Activated naive CD8-positive, alpha-beta T cell (primary cell): ENCODE measurements at regions not wholly inside any gene's neighbourhood (a gene's known extent, or its start where the extent isn't known, plus 50 kb on each side); places are given as distances from the start of the nearest gene placed in this dataset.
A peak's percentile ranks its signal among the peaks of the same experiment; 100 is the strongest.

Source experiments
- H3K27ac Mint-ChIP-seq: one replicate; pipeline ENCODE4 v1.8.0; 2021; ENCODE audit warnings: mixed read lengths
- H3K27me3 Mint-ChIP-seq: one replicate; pipeline ENCODE4 v1.8.0; 2021; ENCODE audit warnings: mixed read lengths
- H3K36me3 Mint-ChIP-seq: one replicate; pipeline ENCODE4 v1.8.0; 2021; ENCODE audit warnings: mixed read lengths
- H3K4me1 Mint-ChIP-seq: one replicate; pipeline ENCODE4 v1.8.0; 2021; ENCODE audit warnings: low read depth, mixed read lengths
- H3K4me3 Mint-ChIP-seq: one replicate; pipeline ENCODE4 v1.8.0; 2021; ENCODE audit warnings: mild to moderate bottlenecking, mixed read lengths
- H3K9me3 Mint-ChIP-seq: one replicate; pipeline ENCODE4 v1.8.0; 2021; ENCODE audit warnings: low read depth, mixed read lengths

DNA sequence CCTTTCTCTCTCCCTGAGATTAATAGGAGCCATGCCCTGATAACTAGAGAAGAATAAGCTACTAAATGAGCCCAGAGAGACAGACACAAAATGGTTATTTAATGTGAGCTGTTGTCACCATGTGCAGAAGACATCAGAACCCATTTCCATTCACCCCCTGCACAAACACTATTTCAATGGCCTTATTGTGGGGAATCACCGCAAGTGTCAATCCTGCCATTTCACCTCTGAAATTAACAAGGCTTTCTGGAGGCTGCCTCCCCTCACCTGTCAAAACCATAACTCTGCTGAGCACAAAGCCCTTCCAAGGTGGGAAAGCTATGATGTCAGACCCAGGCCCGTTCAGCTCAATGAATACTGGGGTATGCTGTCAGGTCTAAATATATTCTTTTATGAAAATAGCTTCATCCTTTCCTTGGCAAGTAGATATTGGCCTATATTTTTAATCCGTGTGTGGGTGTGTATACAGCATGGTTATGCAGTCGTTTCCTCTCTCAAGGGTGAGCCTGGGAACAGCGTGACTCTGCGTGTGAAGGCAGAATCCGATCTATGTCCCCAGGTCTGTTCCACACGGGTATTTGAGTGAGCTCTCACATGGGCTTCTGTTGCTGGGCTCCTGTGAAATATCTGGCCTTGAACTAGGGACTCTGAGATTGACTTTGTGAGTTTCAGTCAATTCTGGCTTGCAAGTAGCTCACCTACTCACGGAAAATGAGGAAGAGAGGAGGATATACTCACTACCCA, 266.3 kb downstream of the FBXW7 start:
- Mint-ChIP-seq H3K4me1 (peaks cover 4% of the 10 kb centered on the region), H3K36me3 (no peaks in the 10 kb centered on the region), H3K27me3 (no peaks in the 10 kb centered on the region)

DNA sequence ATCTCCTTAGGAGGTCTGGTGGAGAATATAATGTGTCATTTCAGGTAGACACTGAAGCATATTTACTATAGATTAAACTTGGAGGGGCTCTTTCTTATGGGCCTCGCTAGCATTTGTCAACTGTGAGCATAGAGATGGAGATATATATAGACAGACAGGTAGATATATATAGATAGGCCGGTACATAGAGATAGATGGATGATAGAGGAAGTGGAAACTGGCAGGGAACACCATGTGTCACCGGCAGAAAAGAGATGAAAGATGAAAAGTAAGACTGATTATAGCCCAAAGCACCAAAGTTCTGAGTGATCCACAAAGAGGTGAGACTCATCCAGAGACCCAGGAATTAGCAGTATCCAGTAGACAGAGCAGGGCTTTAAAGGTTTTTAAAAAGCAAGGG, 268.1 kb downstream of the FBXW7 start:
- H3K27me3 Mint-ChIP-seq, result no peaks in the 10 kb centered on the region
- H3K4me3 Mint-ChIP-seq, result no peak overlapping the region
- H3K27ac Mint-ChIP-seq, result no peak overlapping the region
- H3K9me3 Mint-ChIP-seq, result no peaks in the 10 kb centered on the region
- H3K36me3 Mint-ChIP-seq, result no peaks in the 10 kb centered on the region
- peaks cover 4% of the 10 kb centered on the region for H3K4me1 Mint-ChIP-seq

More for the DNA sequence above, 266.3 kb downstream of the FBXW7 start:
- no peak overlapping the region for H3K4me3 Mint-ChIP-seq
- H3K27ac Mint-ChIP-seq, result no peak overlapping the region
- H3K9me3 Mint-ChIP-seq, result no peaks in the 10 kb centered on the region

DNA sequence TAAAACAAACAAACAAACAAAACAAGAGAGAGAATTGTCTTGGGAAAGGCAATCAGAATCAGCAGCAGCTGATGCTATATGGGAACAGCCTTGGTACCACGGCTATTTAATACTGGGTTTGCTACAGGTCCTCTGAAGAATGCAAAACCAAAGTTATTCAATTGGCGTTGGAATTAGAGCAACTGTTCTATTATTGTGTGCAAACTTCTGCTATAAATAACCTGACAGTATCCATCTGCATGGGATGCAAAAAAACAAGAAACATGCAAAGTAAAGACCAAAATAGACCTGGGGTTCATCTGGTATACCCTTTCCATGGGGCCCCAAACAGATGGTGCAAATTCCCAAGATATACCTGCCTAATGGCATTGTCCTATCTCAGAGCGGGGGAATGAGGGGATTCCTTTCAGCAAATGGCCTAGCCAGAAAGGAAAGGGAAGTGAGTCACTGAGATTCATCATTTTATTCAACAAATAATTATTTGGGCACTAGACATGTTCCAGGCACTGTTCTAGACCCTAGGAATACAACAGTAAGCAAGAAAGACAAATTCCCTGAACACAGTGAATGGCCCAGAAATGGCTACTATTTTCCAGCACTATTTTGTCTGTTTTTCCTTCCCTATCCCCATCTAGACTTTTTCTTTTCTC, 268.9 kb downstream of the FBXW7 start:
- H3K4me1 Mint-ChIP-seq, result peaks cover 4% of the 10 kb centered on the region
- no peaks in the 10 kb centered on the region for H3K9me3 Mint-ChIP-seq
- no peaks in the 10 kb centered on the region for H3K27me3 Mint-ChIP-seq
- no peak overlapping the region for H3K27ac Mint-ChIP-seq
- H3K4me3 Mint-ChIP-seq, result no peak overlapping the region
- H3K36me3 Mint-ChIP-seq, result no peaks in the 10 kb centered on the region

GRCh38 chr4:152265149-152265621, 270.7 kb downstream of the FBXW7 start:
- no peaks in the 10 kb centered on the region for H3K9me3 Mint-ChIP-seq
- H3K4me3 Mint-ChIP-seq, result no peak overlapping the region
- H3K27me3 Mint-ChIP-seq, result no peaks in the 10 kb centered on the region

GRCh38 chr4:152264106-152264505, 271.8 kb downstream of the FBXW7 start:
- H3K9me3 Mint-ChIP-seq, result no peaks in the 10 kb centered on the region
- H3K4me1 Mint-ChIP-seq, result peaks cover 10% of the 10 kb centered on the region
- H3K36me3 Mint-ChIP-seq, result no peaks in the 10 kb centered on the region
- H3K27me3 Mint-ChIP-seq, result no peaks in the 10 kb centered on the region
- H3K4me3 Mint-ChIP-seq, result no peak overlapping the region
- no peak overlapping the region for H3K27ac Mint-ChIP-seq

More at GRCh38 chr4:152265149-152265621, 270.7 kb downstream of the FBXW7 start:
- Mint-ChIP-seq H3K27ac (no peak overlapping the region), H3K4me1 (peaks cover 4% of the 10 kb centered on the region), H3K36me3 (no peaks in the 10 kb centered on the region)

DNA sequence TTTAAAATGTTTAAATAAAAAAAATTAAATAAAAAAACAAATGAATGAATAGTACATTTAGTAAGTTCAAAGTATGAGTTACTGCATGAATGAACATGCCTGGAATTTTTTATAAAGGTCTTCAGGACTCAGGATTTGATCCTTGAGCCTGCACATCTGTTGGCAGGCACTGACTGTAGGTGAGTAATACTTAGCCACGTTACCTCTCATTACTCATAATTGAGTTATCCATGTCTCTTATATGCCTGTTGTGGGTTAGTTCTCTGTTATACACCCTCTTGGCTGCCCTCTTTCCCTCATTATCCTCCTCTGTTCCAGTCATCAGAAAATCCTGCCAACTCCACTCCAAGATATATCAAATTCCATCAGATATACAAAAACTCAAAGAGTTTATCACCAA, 276.0 kb downstream of the FBXW7 start:
- no peaks in the 10 kb centered on the region for H3K27me3 Mint-ChIP-seq
- peaks cover 11% of the 10 kb centered on the region for H3K4me1 Mint-ChIP-seq
- H3K9me3 Mint-ChIP-seq, result no peaks in the 10 kb centered on the region
- no peaks in the 10 kb centered on the region for H3K36me3 Mint-ChIP-seq
- H3K27ac Mint-ChIP-seq, result no peak overlapping the region
- no peak overlapping the region for H3K4me3 Mint-ChIP-seq

DNA sequence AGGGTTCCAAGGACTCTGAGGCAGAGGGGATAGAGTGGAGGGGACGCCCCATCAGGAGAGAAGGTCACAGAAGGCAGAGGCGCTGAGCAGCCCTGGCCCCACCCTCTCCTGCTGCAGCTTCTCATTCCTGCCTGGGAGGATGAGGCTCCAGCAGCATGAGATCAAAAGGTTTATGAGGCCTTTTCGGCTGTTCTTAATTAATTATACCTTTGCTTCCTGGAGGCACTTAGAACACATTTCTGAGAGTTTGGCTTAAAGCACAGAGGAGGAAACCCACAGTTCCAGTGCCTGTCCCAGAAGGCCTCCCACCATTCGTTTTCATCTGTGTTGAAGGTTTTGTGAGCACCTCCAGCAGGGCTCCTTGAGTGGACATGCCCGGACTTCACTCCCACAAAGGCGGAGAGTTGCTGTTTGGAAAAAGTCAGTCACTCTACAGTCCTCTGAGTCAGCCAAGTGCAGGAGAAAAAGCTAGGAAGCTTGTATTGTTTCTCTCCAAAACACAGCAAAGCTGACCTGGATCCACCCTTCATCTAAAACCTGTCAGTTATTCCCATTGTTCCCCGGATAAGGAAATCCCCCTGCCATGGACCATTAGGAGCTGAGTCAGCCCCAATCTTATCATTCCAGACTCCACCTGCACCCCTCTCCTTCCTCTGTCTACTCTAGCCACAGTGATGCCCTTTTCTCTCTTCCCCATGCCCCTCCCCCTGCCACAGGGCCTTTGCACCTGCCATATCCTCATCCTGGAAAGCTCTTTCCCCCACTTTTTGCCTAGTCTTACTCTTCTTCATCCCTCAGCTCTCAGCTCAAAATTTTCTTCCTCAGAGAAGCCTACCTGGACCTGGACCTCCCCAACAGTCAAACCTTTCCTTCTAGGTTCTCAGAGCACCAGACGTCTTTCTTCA, 276.8 kb downstream of the FBXW7 start:
- Mint-ChIP-seq H3K36me3 (no peaks in the 10 kb centered on the region), H3K4me1 (peaks cover 11% of the 10 kb centered on the region)

GRCh38 chr4:152258391-152258790, 277.5 kb downstream of the FBXW7 start:
- H3K27ac Mint-ChIP-seq, result no peak overlapping the region

More for the DNA sequence above, 276.8 kb downstream of the FBXW7 start:
- H3K27ac Mint-ChIP-seq, result no peak overlapping the region
- H3K27me3 Mint-ChIP-seq, result no peaks in the 10 kb centered on the region
- H3K4me3 Mint-ChIP-seq, result no peak overlapping the region
- H3K9me3 Mint-ChIP-seq, result no peaks in the 10 kb centered on the region

DNA sequence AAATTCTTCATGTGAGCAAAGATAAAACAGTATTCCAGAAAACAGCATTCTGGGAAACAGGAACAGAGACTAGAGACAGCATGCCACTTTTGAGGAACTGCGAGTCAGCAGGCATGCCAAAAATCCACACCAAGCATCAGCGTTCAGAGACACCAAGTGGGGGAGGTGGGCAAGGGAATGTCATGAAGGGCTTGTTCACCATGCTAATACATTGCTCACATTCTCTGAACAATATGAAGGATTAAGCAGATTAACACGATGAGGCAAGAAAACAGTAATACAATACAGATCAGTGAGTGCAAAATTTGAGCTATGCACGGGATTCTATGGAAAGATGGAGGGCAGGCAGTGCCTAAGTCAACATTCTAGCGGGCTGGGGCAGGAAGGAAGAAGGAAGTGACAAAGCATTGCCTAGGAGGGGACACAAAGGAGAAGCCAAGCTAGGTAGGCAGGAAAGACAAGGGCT, 278.3 kb downstream of the FBXW7 start:
- Mint-ChIP-seq H3K4me1 (peaks cover 14% of the 10 kb centered on the region), H3K9me3 (no peaks in the 10 kb centered on the region), H3K36me3 (no peaks in the 10 kb centered on the region), H3K27me3 (no peaks in the 10 kb centered on the region), H3K27ac (no peak overlapping the region), H3K4me3 (no peak overlapping the region)

More at GRCh38 chr4:152258391-152258790, 277.5 kb downstream of the FBXW7 start:
- H3K4me1 Mint-ChIP-seq, result peaks cover 11% of the 10 kb centered on the region
- H3K9me3 Mint-ChIP-seq, result no peaks in the 10 kb centered on the region
- no peaks in the 10 kb centered on the region for H3K27me3 Mint-ChIP-seq
- H3K4me3 Mint-ChIP-seq, result no peak overlapping the region
- H3K36me3 Mint-ChIP-seq, result no peaks in the 10 kb centered on the region

GRCh38 chr4:152256996-152257395, 278.9 kb downstream of the FBXW7 start:
- H3K9me3 Mint-ChIP-seq, result no peaks in the 10 kb centered on the region
- H3K27me3 Mint-ChIP-seq, result no peaks in the 10 kb centered on the region
- no peaks in the 10 kb centered on the region for H3K36me3 Mint-ChIP-seq
- H3K27ac Mint-ChIP-seq, result no peak overlapping the region
- no peak overlapping the region for H3K4me3 Mint-ChIP-seq
- peaks cover 14% of the 10 kb centered on the region for H3K4me1 Mint-ChIP-seq

DNA sequence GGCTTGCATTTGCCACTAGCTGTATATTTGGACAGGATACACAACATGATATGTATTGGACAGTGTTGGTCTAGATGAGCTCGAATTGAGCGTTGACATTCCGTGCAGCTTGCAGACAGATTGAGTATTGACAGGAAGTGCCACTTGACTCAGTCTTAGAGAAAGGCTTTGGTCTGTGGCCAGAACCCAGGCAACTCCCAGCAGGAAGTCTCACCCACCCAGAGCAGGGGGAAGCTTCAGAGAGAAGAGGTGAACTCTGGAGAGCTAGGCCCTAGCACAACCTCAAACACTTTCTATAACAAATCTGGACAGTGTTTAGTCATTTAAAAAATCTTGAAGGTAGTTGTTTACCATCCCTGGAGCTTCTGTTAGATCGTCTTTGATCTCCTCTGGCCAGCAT, 280.5 kb downstream of the FBXW7 start:
- Mint-ChIP-seq H3K36me3 (no peaks in the 10 kb centered on the region), H3K4me3 (no peak overlapping the region), H3K27me3 (no peaks in the 10 kb centered on the region), H3K9me3 (no peaks in the 10 kb centered on the region), H3K4me1 (peaks cover 14% of the 10 kb centered on the region), H3K27ac (no peak overlapping the region)

DNA sequence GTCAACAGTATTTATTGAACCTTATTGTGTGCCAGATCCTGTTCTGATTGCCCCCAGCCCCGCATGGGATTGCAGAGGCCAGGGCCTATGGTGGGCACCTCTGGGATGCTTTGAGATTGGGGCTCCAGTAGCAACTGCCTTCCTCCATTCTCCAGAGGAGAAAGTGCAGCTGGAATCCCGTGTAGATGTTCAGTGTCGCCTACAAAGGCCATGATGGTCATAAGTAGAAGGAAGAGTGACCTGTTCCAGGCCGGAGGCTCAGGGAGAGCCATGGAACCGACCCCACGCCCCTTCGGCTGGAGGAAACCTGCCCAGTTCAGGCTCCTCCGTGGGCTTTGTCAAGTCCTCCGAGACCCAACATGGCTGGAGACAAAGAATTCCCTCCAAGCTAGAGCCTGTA, 287.5 kb downstream of the FBXW7 start:
- Mint-ChIP-seq H3K36me3 (no peaks in the 10 kb centered on the region), H3K27ac (no peak overlapping the region), H3K4me1 (peaks cover 33% of the 10 kb centered on the region), H3K27me3 (no peaks in the 10 kb centered on the region), H3K4me3 (no peak overlapping the region), H3K9me3 (no peaks in the 10 kb centered on the region)

DNA sequence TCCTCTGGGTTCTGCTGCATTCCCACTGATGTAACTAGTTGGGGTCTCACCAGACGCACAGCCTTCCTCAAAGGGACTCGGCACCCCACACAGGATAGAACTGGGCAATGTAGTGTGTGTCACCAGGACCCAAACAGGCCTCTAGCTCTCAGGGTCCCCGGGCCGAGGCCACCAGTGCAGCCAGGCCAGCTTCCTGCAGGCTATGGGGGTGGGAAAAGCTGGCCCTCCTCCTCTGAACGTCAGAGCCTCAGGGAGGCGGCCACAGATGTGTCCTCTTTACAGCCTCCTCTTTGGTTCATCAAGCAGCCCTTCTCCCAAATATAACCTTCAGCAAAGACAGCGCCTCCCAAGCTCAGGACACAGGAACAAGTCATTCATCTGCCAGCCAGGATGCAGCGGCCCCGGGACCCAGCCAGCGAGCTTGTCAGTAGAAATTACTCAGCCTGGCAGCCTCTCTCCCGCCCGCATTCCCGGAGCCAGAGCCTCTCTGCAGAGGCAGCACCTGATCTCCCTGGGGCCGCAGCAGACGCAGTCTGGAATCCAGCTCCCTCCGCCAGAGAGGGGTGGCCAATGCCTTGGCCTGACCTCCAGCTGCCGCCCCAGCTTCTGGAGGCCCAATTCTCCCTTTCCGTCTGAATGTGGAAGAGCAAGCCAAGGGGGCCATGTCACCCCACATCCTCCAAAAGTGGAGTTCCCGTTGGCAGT, 288.5 kb downstream of the FBXW7 start:
- Mint-ChIP-seq H3K27me3 (no peaks in the 10 kb centered on the region), H3K36me3 (no peaks in the 10 kb centered on the region), H3K4me1 (peaks cover 33% of the 10 kb centered on the region), H3K9me3 (no peaks in the 10 kb centered on the region), H3K27ac (peak overlapping the region; percentile 10), H3K4me3 (peak overlapping the region; percentile 68)

DNA sequence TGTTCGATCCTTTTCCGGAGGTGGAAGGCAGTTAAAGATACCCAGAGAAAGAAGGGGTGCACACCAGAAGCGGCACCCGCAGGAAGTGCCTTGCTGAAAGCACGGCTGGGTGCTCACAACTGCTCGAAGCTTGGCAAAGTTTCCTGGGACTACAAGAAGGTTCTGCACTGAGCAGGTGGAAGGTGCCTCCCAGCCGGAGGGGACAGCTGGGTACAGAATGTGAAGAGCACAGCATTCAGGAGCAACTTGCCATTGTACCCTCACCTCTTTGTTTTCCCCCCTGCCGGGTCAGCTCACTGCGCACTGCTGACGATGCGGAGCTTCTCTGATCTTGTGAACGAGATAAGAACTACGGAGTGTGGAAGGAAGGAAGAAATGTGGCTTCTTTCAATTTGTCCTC, 289.2 kb downstream of the FBXW7 start:
- H3K4me3 Mint-ChIP-seq, result peak overlapping the region; percentile 68
- peaks cover 33% of the 10 kb centered on the region for H3K4me1 Mint-ChIP-seq
- no peaks in the 10 kb centered on the region for H3K36me3 Mint-ChIP-seq

More for the DNA sequence above, 289.2 kb downstream of the FBXW7 start:
- Mint-ChIP-seq H3K9me3 (no peaks in the 10 kb centered on the region), H3K27me3 (no peaks in the 10 kb centered on the region), H3K27ac (peak overlapping the region; percentile 66)
